ENCODE measurements at regions not wholly inside any gene's neighbourhood (a gene's known extent, or its start where the extent isn't known, plus 50 kb on each side); places are given as distances from the start of the nearest gene placed in this dataset.

DNA sequence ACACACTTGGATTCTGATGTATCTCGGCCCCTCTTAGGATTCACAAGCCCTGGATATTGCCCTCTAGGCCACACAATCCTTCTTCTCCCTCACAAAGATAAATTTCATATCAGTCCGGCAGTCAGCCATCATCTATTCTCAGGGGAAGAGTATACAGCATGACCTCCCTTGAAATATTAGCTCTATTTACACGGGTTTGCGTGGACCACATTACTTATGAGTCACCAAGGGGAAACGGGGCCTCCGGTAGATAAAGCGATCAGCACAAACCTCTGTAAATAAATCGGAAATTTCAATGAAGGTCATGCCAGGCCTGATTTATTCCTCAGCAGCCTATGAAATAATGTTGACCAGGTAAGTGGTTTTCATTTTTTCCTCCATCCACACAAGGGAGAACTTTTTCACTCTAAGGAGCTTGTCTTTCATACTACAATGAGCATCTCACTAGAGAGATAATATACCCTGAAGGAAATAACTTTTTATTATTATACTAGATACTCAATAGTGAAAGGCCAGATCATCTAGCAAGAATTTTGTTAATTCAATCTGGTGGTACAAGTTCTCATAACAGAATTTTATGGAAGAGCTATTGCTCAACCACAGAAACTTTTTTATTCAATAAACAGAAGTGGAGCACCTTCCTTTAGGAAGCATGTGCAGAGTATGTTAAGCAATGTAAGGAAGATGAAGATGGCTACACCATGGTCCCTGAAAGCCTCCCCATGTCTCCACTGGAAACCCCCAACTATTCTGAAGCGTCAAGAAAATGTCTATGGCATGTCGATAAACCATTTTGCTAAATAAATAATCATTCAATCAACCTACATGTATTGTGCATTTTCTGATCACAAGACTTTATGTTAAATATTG lies 125.2 kb upstream of the PIK3C3 start:
- DNase-seq (ENCODE audit: low spot score), result no peak

DNA sequence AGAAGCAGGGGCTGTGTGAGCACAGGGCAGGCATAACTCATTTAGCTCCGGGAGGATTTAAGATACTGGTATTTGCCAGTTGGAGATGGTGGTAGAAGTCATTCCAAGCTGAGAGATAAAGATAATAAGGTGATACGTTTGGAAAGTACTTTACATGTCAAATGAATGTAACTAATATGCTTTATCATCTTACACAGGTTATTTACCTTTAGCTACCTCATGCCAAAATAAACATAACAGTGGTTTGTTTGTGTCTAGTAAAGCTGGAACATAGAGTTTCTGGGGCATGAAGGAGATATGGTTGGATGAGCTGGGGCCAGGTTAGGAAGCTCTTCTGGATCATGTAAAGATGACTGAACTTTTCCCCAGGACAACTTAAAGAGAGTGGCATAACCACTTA lies 126.9 kb upstream of the PIK3C3 start:
- DNase-seq (ENCODE audit: low spot score), result no peak

DNA sequence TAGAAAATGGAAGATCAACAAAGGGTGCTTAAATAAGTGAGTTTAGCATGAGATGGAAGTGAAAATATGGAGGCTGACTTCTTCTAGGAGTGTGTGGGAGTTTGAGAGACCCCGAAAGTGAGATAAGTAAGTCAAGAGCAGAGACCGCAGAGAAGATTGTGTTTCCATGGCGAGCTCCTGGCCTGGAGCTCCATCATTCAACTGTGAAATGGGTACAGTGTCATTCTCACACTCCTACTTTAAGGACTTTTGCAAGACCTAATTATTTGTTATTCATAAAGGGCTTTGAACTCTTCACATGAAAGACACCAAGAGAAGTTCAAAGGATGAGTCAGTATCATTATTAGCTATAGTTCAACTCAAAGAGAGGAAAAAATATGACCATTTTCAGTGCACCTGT lies 134.2 kb upstream of the PIK3C3 start:
- no peak for DNase-seq (ENCODE audit: low spot score)

DNA sequence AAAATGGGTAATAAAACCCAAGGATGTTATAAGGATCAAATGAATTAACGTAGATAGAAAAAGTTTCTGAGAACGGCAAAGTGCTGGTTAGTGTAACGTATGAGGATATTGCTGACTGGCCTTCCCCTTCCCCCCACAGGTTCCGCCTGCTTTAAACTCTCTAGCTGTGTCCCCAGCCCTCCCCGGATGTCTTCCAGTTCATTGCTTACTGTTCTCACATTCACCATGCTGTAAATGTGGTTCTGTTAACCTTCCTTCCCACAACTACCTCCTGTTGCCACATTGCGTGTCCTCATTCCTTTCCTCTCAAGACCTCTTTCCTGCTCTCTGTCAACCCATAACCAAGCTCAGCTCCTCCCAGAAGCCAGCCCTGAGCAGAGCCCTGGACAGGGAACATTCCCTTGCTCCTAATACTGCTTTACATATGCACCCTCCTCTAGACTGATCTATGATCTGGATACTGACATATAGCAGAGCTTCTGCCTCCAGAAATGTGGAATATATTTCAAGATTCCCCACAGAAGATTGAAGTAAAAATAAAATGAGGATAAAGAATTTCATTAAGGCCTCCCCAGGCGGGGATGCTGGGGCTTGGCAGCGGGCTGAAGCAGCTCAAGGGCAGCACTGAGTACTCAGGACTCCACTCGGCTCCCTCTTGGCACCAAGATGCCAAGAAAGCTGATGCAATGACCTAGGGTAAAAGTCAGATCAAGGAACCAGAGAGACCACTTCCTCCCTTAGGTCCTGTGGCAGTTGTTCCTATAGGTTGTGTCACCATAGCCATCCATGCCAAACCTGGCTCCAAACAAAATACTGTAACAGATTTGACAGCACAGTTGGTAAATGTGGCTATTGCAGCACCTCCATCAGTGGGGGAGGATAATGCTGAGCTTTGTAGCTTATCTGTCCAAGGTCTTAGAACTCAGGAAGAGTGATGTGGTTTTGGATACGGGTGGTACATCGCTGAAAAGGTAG lies 136.4 kb upstream of the PIK3C3 start:
- DNase-seq (ENCODE audit: low spot score), result no peak

DNA sequence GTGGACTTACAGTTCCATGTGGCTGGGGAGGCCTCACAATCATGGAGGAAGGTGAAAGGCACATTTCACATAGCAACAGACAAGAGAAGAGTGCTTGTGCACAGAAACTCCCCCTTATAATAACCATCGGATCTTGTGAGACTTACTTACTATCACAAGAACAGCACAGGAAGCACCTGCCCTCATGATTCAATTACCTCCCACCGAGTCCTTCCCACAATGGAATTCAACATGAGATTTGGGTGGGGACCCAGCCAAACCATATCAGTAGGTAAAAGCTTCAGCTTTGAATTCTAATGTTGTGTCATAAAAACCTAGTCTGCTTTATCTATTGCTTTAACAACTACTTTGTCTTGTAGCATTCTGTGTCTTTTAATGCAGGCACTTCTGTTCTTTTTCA lies 140.4 kb upstream of the PIK3C3 start:
- no peak for DNase-seq (ENCODE audit: low spot score)

DNA sequence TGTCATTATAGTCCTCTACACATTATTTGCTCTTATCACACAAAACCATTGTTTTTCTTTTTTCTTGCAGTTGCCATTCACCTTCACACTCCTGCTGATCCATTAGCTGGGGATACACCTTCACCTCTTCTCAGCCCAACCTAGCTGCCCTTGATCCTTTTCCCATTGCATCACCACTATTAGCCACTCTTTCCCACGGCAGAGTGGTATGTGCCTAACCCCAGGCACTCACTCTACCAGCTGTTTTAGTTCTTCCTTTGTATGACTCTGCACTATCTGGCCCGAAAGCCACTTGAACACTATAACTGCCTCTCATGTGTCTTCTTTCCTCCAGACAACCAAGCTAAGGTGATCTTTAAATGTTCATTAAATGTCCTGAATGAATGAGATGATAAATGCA lies 145.4 kb upstream of the PIK3C3 start:
- no peak for DNase-seq (ENCODE audit: low spot score)

DNA sequence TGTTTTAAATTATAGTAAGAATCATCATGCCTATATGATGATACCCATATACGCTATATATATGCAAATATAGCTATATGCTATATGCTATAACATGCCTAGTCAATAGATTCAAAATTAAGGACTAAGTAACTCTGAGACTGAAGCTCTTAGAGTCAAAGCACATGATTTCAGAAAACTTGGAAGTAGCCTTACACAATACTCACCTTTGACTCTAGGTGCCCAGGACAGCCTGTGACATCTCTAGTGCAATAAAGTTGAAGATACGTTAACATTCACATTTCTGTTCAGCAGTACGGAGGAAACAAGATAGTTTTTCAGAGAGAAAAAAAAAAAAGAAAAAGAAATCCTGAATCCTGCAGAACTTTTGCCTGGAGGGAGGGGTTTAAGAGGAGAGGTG lies 149.7 kb upstream of the PIK3C3 start:
- DNase-seq (ENCODE audit: low spot score), result no peak

DNA sequence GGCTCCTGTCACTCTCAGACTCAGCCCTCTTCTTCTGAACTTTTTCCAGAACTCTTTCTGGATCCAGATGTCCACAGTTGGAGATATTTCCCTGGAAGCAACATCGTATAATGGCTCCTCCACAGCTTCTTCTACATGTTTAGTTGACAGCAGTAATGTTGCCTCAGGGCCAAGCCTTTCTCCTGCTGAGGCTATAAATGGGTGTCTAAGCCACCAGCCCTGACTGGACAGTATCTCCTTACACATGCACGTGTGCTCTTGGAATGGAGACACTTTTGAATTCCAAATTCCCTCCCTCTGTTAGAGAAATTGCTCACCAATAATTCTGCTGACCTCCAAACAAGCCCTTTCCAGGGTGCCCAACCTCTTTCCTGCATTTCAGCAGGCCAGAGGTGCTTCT lies 156.2 kb upstream of the PIK3C3 start:
- DNase-seq (ENCODE audit: low spot score), result no peak

DNA sequence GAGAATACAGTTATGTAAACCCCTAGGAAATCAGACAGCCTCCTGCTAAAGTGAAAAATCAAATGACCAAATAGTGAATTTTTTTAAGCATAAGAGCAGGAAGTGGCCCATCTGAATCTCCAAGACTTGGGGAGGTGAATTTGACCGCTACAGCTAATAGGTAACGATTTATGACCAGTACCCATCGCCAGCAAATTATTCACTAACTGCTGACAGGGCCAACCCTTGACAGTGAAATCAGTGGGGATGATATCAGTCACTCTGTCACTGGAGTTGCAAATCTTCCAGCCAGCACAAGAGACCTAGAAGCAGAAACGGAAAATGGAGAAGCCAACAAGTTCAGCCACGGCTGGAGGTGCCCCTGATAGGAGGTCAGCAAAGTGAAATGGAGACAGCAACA lies 164.3 kb upstream of the PIK3C3 start:
- no peak for DNase-seq (ENCODE audit: low spot score)

DNA sequence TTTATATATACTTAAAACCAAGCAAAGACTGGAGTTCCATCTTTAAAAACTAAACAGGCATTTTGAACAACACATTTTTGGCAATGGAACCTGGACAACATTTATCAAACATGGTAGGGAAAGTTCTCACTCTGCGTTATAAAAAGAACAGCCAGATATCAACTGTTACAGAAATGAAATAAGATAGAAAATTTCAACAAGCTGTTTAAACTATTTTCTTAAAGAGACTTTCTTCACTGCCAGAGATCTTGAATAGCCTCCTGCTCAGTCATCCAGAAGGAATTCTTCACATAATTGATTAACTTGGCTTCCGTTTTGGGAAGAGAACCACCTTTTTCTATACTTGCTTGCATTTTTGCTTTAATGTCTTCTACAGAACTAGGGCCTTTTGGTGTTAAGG lies 166.0 kb upstream of the PIK3C3 start:
- DNase-seq (ENCODE audit: low spot score), result no peak

DNA sequence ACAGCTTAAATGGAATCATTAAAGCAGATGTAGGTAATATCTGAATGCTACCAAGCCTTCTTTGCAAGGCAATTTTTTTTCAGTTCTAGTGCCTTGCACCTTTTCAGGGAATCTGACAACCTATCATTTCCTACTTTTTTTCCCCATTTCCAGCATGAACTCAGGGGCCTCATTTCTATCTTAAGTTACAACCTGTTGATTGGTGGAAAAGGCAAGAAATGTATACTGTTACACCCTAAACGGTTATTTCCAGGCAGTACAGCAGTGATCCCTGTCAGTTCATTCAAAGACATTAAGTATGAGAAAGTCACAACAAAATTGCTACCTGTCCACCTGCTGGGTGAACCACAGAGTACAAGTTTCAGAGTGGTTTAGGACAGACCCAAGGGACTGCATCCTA lies 171.2 kb upstream of the PIK3C3 start:
- DNase-seq (ENCODE audit: low spot score), result no peak

DNA sequence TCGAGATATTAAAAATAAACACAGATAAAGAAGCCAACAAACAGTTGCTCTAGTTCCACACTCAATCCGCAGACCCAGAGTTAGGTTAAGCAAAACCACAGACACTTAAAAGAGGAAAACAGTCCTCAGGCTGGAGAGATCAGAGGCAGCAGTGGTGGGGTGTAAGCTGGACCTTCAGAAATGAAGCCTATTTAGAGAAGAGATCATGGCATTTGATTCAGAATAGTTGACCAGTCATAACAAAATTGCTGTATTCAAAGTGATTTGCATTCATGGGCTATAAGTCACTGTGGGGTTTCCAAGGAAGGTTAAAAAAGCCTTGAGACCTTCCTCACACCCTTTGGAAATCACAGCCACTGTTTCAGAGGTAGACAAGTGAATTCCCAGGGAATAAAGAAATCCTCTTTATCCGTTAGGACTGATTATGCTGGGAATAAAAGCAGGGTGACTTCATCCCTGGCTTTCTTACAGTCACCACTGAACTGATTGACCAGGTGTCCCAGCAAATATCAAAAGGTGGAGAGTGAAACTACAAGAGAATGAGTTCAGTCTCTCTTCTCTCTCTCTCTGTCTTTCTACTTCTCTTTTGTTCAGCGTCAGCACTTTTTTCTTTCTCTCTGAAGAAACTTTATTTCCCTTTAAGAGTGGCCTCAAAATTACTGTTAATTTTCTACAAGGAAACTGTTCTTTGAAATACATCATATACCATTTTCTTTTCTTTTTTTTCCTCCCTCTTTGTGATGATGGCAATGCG lies 171.8 kb upstream of the PIK3C3 start:
- DNase-seq (ENCODE audit: low spot score), result no peak

DNA sequence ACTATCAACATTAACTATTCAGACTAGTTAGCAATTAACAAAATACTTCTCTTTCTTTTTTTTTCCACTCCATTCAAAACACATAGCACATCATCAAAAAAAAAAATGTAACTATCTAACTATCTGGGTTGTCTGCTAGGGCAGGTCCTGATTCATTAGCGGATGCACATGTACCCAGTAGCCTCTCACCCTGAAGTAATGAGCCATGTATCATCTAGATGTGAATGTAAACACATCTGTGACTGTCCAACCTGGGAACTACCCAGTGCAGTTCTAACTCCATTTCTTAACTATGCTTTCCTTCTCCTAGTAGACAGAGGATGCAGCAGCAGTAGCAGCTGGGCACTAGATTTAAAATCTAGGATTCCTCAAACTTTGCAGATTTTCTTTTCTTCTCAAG lies 183.1 kb upstream of the PIK3C3 start:
- no peak for DNase-seq (ENCODE audit: low spot score)

DNA sequence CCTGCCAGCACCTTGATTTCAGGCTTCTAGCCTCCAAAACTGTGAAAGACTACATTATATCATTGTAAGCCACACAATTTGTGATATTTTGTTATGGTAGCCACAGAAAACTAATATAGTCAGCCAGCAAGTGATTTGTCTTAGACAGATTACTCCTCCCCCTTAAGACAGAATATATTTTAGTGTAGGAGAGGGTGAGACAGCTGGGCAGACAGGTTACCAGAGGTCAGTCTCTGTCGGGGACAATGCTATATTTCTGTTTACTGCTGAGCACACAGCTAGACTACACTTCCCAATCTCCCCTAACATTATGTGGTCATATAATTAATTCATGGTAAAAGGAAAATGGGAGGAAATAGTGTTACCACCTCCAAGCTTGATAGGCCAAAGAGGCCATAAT lies 185.8 kb upstream of the PIK3C3 start:
- no peak for DNase-seq (ENCODE audit: low spot score)

DNA sequence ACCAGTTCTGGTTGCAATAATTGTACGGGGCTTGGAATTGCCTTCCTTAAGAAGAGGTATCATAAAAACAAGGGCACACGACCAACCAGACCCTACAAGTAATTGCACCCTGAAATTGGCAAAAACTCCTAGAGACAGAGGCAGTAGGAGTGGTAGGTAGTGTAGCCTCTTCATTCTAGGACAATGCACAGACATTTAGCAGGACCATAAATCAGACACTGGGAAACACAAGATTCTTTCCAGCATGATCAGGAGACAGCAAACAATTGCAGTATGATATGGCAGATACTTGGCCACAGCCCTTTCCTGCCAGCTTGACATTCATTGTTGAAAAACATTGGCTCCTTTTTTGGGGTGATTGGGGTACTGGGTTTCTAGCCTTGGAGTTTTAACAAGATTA lies 186.6 kb upstream of the PIK3C3 start:
- DNase-seq (ENCODE audit: low spot score), result no peak

DNA sequence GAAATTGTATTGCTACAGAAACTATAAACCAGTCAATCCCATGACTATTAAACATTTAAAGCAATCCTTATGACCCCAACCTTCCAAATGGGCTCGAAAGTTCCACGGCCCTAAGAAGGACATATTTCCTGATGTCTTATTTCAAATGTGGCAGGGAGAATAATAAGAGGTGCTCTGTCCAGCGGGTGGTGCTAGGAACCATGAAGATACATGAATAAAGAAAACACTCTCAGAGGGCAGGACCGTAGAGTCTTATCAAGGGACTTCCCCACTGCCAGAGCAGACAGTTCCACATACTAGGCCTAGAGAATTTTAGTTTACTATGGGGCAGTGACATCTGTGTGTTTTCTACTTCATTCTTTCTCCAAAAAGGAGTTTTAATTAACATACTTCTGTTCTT lies 187.1 kb upstream of the PIK3C3 start:
- DNase-seq (ENCODE audit: low spot score), result peak; percentile 39

DNA sequence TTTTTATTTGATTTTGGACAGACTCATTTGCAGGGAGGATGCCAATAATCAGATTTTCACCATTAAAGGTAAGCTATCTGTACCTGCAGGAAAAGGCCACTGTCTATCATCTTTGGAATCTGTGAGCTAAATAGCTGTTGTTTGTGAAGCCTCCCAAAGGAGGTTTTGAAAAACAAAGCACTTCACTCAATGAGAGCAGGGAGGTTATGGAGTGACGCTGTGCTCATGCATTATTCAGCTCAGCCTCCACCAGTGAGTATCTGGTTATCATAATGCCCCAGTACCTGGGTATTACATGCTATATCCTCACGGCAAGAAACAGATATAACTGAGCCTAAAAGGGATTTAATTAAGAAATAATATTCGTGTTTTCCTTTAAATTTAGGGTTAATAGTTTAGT lies 189.6 kb upstream of the PIK3C3 start:
- DNase-seq (ENCODE audit: low spot score), result no peak

DNA sequence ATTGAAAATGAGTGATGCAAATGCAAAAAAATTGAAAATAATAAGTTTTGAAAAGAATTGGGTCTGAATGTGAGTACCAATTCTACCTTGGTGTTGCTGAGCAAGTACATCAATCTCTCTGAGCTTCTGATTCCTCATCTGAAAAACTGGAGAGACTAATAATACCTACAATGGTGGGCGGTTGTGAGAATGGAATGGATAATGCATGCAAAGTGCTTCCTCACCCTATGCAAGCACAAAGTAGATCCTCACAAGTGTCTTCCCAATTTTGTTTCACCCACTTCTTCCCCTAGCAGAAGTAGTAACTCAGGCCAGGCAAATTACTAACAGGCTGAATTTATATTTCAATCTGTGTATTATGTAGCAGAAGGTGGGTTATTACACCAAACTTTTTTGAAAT lies 191.7 kb upstream of the PIK3C3 start:
- no peak for DNase-seq (ENCODE audit: low spot score)

DNA sequence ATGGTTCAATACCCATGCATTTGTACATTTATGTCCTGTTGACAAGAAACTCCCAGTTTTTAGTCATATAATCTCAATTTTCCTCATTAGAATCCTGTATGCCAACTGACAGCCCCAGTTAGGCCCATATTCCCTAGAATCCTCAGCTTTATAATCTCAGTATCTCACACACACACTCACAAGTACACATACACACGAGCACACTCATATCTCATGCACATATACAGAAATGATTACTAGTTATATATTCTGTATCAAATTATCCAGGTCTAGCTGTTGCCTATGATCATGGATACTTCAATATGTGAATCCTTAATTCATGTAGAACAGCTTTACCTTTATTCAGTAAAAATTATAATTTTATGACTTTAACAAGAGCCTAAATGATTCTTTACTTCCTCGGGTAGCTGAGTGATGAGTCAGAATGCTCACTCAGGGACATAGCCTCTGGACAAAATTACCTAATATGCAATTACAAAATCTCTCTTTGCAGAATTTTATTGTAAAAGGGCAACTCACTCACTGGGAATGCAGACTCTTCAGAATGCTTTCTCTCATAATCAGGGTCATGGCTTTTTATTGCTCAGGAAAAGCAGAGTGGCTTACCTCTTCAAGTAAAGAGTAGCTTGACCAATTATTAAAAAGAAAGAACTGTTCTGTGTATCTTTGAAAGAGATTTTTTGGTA lies 193.6 kb upstream of the PIK3C3 start:
- peak; percentile 79 for DNase-seq (ENCODE audit: low spot score)

DNA sequence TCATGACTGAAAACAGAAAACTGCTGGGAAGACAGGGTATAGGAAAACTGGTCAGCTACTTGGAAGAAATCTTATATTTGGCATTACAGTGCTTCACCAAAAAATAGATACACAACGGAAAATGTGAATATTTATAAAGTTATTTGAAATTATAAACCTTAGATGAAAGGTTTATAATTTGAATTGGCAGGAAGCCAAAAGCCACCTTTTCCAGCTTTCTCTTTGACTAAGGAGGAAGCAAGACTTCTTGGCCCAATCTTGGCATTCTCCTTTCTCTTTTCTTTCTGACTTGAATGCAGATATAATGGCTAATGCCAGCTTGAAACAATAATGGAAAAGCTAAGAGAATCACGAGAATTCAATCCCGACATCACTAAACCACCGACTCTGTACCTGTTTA lies 196.5 kb upstream of the PIK3C3 start:
- DNase-seq (ENCODE audit: low spot score), result no peak

DNA sequence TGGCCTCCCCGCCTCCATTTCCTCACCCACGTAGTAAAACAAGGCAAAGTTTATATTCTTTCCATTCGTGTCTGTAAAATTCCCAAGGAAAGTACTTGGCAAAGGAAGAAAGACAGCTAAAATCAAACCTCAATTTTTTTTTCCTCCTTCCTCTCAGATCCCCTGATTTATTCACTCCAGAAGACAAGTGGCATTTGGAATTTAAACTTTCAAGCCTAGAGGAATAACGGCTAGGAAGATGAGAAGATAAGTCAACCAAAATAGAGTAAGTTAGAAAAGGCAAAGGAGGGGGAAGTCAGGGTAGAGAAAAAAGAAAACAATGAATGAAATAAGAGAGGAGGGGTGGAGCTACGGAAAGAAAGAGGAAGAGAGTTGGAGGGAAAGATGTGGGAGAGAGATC lies 198.9 kb upstream of the PIK3C3 start:
- DNase-seq (ENCODE audit: low spot score), result no peak
